Bronchial epithelial cell (primary cell): ENCODE measurements at regions not wholly inside any gene's neighbourhood (a gene's known extent, or its start where the extent isn't known, plus 50 kb on each side); places are given as distances from the start of the nearest gene placed in this dataset.

Source experiments
- DNase-seq: peaks from one replicate; pipeline ENCODE4 v3.0.0-alpha.2; 2010; ENCODE audit warnings: low read depth
- FAIRE-seq: peaks from 2 replicates; lab custom pipeline; 2011; peaks lifted over from hg19 to GRCh38; lab: Jason Lieb, UNC
- H3K27me3 ChIP-seq: 2 replicates; pipeline ENCODE4 v1.5.1; 2011; ENCODE audit warnings: low read length; ENCODE audit not compliant: control insufficient read depth, insufficient read depth
- H3K36me3 ChIP-seq: 2 replicates; pipeline ENCODE4 v1.5.1; 2011; ENCODE audit warnings: low read length; ENCODE audit not compliant: control insufficient read depth, insufficient read depth
- H3K4me3 ChIP-seq: 2 replicates; pipeline ENCODE4 v1.5.1; 2011; ENCODE audit warnings: mild to moderate bottlenecking, low read depth, low read length, control low read depth
- TF ChIP-seq, protein P1 (sequence below): IDR thresholded peaks from 2 replicates; pipeline ENCODE4 v1.5.1; 2011; ENCODE audit warnings: mild to moderate bottlenecking, moderate library complexity, low read length, control low read depth, inconsistent platforms; ENCODE audit not compliant: insufficient read depth, severe bottlenecking

- H3K36me3 ChIP-seq: no peaks in the 10 kb centered on the region
- DNase-seq (no peak), FAIRE-seq (no peak)
- no peaks in the 10 kb centered on the region for H3K27me3 ChIP-seq
- TF ChIP-seq, protein P1, sequence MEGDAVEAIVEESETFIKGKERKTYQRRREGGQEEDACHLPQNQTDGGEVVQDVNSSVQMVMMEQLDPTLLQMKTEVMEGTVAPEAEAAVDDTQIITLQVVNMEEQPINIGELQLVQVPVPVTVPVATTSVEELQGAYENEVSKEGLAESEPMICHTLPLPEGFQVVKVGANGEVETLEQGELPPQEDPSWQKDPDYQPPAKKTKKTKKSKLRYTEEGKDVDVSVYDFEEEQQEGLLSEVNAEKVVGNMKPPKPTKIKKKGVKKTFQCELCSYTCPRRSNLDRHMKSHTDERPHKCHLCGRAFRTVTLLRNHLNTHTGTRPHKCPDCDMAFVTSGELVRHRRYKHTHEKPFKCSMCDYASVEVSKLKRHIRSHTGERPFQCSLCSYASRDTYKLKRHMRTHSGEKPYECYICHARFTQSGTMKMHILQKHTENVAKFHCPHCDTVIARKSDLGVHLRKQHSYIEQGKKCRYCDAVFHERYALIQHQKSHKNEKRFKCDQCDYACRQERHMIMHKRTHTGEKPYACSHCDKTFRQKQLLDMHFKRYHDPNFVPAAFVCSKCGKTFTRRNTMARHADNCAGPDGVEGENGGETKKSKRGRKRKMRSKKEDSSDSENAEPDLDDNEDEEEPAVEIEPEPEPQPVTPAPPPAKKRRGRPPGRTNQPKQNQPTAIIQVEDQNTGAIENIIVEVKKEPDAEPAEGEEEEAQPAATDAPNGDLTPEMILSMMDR: no peak
- H3K4me3 ChIP-seq: no peak overlapping the region
Observed at GRCh38 chrX:16518131-16518530, 131.8 kb upstream of the S100G start.

- FAIRE-seq: no peak
- TF ChIP-seq, protein P1: no peak
Observed at GRCh38 chrX:16524316-16524715, 125.6 kb upstream of the S100G start.

DNA sequence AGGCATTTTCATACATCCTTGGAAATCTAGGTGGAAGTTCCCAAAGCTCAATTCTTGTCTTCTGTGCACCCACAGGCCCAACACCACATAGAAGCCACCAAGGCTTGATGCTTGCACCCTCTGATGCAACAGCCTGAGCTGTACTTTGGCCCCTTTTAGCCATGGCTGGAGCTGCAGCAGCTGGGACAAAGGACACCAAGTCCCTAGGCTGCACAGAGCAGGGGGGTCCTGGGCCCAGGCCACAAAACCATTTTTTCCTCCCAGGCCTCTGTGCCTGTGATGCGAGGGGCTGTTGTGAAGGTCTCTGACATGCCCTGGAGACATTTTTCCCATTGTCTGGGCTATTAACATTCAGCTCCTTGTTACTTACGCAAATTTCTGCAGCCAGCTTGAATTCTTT lies 124.0 kb upstream of the S100G start:
- H3K27me3 ChIP-seq: no peaks in the 10 kb centered on the region
- FAIRE-seq (no peak), DNase-seq (no peak)
- TF ChIP-seq, protein P1: no peak
- H3K4me3 ChIP-seq: no peak overlapping the region
- no peaks in the 10 kb centered on the region for H3K36me3 ChIP-seq

More at GRCh38 chrX:16524316-16524715, 125.6 kb upstream of the S100G start:
- Histone ChIP-seq H3K4me3 (no peak overlapping the region), H3K27me3 (no peaks in the 10 kb centered on the region), H3K36me3 (no peaks in the 10 kb centered on the region)
- DNase-seq: no peak

- TF ChIP-seq, protein P1: no peak
- Histone ChIP-seq H3K36me3 (no peaks in the 10 kb centered on the region), H3K27me3 (no peaks in the 10 kb centered on the region), H3K4me3 (no peak overlapping the region)
- DNase-seq (no peak), FAIRE-seq (no peak)
Observed at GRCh38 chrX:16528620-16529019, 121.3 kb upstream of the S100G start.
